HepG2 (cell line): ENCODE measurements at regions not wholly inside any gene's neighbourhood (a gene's known extent, or its start where the extent isn't known, plus 50 kb on each side); places are given as distances from the start of the nearest gene placed in this dataset.
A peak's percentile ranks its signal among the peaks of the same experiment; 100 is the strongest.

ENCODE experiments used
- ATAC-seq: fragments of 200-7000 bp; cut with Tn5 transposase; 3 replicates; pipeline ENCODE4 v1.9.1; 2020; ENCODE audit warnings: mild to moderate bottlenecking, moderate library complexity
- BruUV-seq: library from RNA; stranded (reverse); fragments of 400-500 nt; replicated peaks from 2 replicates; lab custom pipeline; 2021; lab: Mats Ljungman, UMichigan
- CTCF ChIA-PET: fragments of 300-600 bp; formaldehyde crosslinking; extraction: SDS; loops from one replicate; lab custom pipeline; 2021; ENCODE audit warnings: low total read pairs, inconsistent platforms, low intra/inter-chr PET ratio; lab: Yijun Ruan, JAX
- POLR2A ChIA-PET: fragments of 350-600 bp; sonication (Branson Sonifier 250); formaldehyde crosslinking; loops from one replicate; lab custom pipeline; 2020; ENCODE audit warnings: antibody characterized with exemption, inconsistent platforms; lab: Yijun Ruan, JAX
- DNase-seq: peaks from one replicate; pipeline ENCODE4 v3.0.0-alpha.2; 2015; ENCODE audit warnings: low spot score
- FAIRE-seq: peaks from 3 replicates; lab custom pipeline; 2011; peaks lifted over from hg19 to GRCh38; lab: Jason Lieb, UNC
- H2AFZ ChIP-seq: one replicate; pipeline ENCODE4 v1.6.1; 2011; ENCODE audit warnings: low read length, inconsistent platforms
- H3K27ac ChIP-seq: fragments of 300-600 bp; 3 replicates; pipeline ENCODE4 v1.8.0; 2011; ENCODE audit warnings: mixed run types, mild to moderate bottlenecking, mixed read lengths, low read length, inconsistent platforms; ENCODE audit not compliant: insufficient read depth; ENCODE audit errors: extremely low read length
- H3K27me3 ChIP-seq, 2 experiments: fragments of 200-600 bp in 1 of 2; 2 replicates in 1 of 2; 3 replicates in 1 of 2; pipeline versions ENCODE4 v1.6.0 to v1.8.0; 2011; ENCODE audit warnings: low read length in 2 of 2, mild to moderate bottlenecking in 2 of 2, moderate library complexity in 2 of 2, inconsistent platforms in 1 of 2; ENCODE audit not compliant: insufficient read depth in 2 of 2, control insufficient read depth in 1 of 2
- H3K36me3 ChIP-seq, 2 experiments: fragments of 200-600 bp in 1 of 2; replicated peaks in 1 of 2; 2 replicates in 1 of 2; 3 replicates in 1 of 2; pipeline versions ENCODE4 v1.5.1 to v1.8.0; 2011; ENCODE audit warnings: low read length in 2 of 2, inconsistent platforms in 1 of 2; ENCODE audit not compliant: insufficient read depth in 2 of 2, control insufficient read depth in 1 of 2
- H3K4me1 ChIP-seq: 2 replicates; pipeline ENCODE4 v1.5.1; 2012; ENCODE audit warnings: low read length, inconsistent platforms; ENCODE audit not compliant: insufficient read depth
- H3K4me2 ChIP-seq: 2 replicates; pipeline ENCODE4 v1.6.0; 2011; ENCODE audit warnings: low read depth, low read length, inconsistent platforms
- H3K4me3 ChIP-seq, 3 experiments: fragments of 200-600 bp in 1 of 3; sonication (generic), shearing (Covaris generic) in 1 of 3; replicated peaks in 1 of 3; 2 replicates each; pipeline ENCODE4 v1.5.1; 2011 to 2016; ENCODE audit warnings: low read length in 3 of 3, inconsistent platforms in 2 of 3, low read depth in 2 of 3, mild to moderate bottlenecking in 2 of 3, control low read depth in 1 of 3, mixed read lengths in 1 of 3; ENCODE audit not compliant: insufficient read depth in 1 of 3
- H3K79me2 ChIP-seq: one replicate; pipeline ENCODE4 v1.6.1; 2011; ENCODE audit warnings: low read length, inconsistent platforms; ENCODE audit not compliant: insufficient read depth
- H3K9ac ChIP-seq: 2 replicates; pipeline ENCODE4 v1.6.0; 2011; ENCODE audit warnings: mild to moderate bottlenecking, low read depth, low read length, inconsistent platforms; ENCODE audit not compliant: insufficient read depth
- H3K9me3 ChIP-seq: 2 replicates; pipeline ENCODE4 v1.5.1; 2012; ENCODE audit warnings: mild to moderate bottlenecking, low read length
- H4K20me1 ChIP-seq: 2 replicates; pipeline ENCODE4 v1.6.0; 2011; ENCODE audit warnings: inconsistent platforms, mild to moderate bottlenecking, low read length, moderate library complexity; ENCODE audit not compliant: insufficient read depth
- CTCF ChIP-seq: sonication (generic); formaldehyde crosslinking; IDR thresholded peaks from 2 replicates; pipeline ENCODE4 v1.5.0; 2020; ENCODE audit warnings: mild to moderate bottlenecking, missing genetic modification reagents, moderate library complexity
- ELF1 ChIP-seq: sonication (generic); formaldehyde crosslinking; IDR thresholded peaks from 2 replicates; pipeline ENCODE4 v1.4.0; 2020; ENCODE audit warnings: missing genetic modification reagents
- HNRNPUL1 ChIP-seq: fragments of 200-400 bp; formaldehyde crosslinking; IDR thresholded peaks from 2 replicates; pipeline ENCODE4 v1.6.1; 2017; ENCODE audit warnings: low read depth, mild to moderate bottlenecking, low read length, moderate library complexity
- KMT2B ChIP-seq: IDR thresholded peaks from 2 replicates; pipeline ENCODE4 v1.6.1; 2016; ENCODE audit warnings: missing genetic modification reagents, missing compliant biosample characterization
- MED13 ChIP-seq: sonication (generic); formaldehyde crosslinking; IDR thresholded peaks from 2 replicates; pipeline ENCODE4 v1.5.0; 2020; ENCODE audit warnings: missing genetic modification reagents
- NFE2L1 ChIP-seq: sonication (generic); formaldehyde crosslinking; IDR thresholded peaks from 2 replicates; pipeline ENCODE4 v1.4.0; 2020; ENCODE audit warnings: missing genetic modification reagents, mild to moderate bottlenecking, borderline replicate concordance
- RAD21 ChIP-seq: fragments of 450-650 bp; formaldehyde crosslinking; IDR thresholded peaks from 2 replicates; pipeline ENCODE4 v1.5.0; 2020; ENCODE audit warnings: mild to moderate bottlenecking
- RARG ChIP-seq: sonication (generic); formaldehyde crosslinking; IDR thresholded peaks from 2 replicates; pipeline ENCODE4 v1.4.0; 2020; ENCODE audit warnings: low read depth, mild to moderate bottlenecking, missing genetic modification reagents
- SMC3 ChIP-seq: IDR thresholded peaks from 2 replicates; pipeline ENCODE4 v1.6.1; 2011; ENCODE audit warnings: low read length, improper control_type of control experiment
- STAG1 ChIP-seq: sonication (generic); formaldehyde crosslinking; IDR thresholded peaks from 2 replicates; pipeline ENCODE4 v1.4.0; 2020; ENCODE audit warnings: missing genetic modification reagents
- TIGD3 ChIP-seq: sonication (generic); formaldehyde crosslinking; IDR thresholded peaks from 2 replicates; pipeline ENCODE4 v1.5.1; 2020; ENCODE audit warnings: mild to moderate bottlenecking, missing genetic modification reagents, borderline replicate concordance
- ZBTB4 ChIP-seq: sonication (generic); formaldehyde crosslinking; IDR thresholded peaks from 2 replicates; pipeline ENCODE4 v1.4.0; 2020; ENCODE audit warnings: missing genetic modification reagents, mild to moderate bottlenecking, borderline replicate concordance
- ZNF547 ChIP-seq: sonication (generic); formaldehyde crosslinking; IDR thresholded peaks from 2 replicates; pipeline ENCODE4 v1.5.1; 2020; ENCODE audit warnings: mild to moderate bottlenecking, missing genetic modification reagents
- ZNF564 ChIP-seq: sonication (generic); formaldehyde crosslinking; IDR thresholded peaks from 2 replicates; pipeline ENCODE4 v1.8.1; 2023; ENCODE audit warnings: mild to moderate bottlenecking, missing genetic modification reagents
- ZNF577 ChIP-seq: sonication (generic); formaldehyde crosslinking; IDR thresholded peaks from 2 replicates; pipeline ENCODE4 v1.4.0; 2020; ENCODE audit warnings: mild to moderate bottlenecking, low read depth, missing genetic modification reagents, borderline replicate concordance
- ZNF83 ChIP-seq: sonication (generic); formaldehyde crosslinking; IDR thresholded peaks from 2 replicates; pipeline ENCODE4 v1.4.0; 2020; ENCODE audit warnings: missing genetic modification reagents, mild to moderate bottlenecking, borderline replicate concordance
- ZSCAN22 ChIP-seq: sonication (generic); formaldehyde crosslinking; IDR thresholded peaks from 2 replicates; pipeline ENCODE4 v1.4.0; 2020; ENCODE audit warnings: mild to moderate bottlenecking, missing genetic modification reagents
- ZSCAN31 ChIP-seq: sonication (generic); formaldehyde crosslinking; IDR thresholded peaks from 2 replicates; pipeline ENCODE4 v1.5.0; 2020; ENCODE audit warnings: low read depth, mild to moderate bottlenecking, missing genetic modification reagents
- WGBS: methylation state at CpG from one replicate; pipeline ENCODE4 v1.1.6; 2017; ENCODE audit warnings: low lambda C conversion rate; 5-methylcytosine and 5-hydroxymethylcytosine counted together
- in situ Hi-C: cut with HindIII; loops from 2 replicates; pipeline ENCODE4 v1.10.0; 2017; ENCODE audit warnings: low pct_unique_long_range_greater_than_20kb; ENCODE audit not compliant: extremely low pct_ligation_motif_present
- intact Hi-C: fragments of 100-400 bp; cut with micrococcal nuclease; formaldehyde crosslinking; loops from one replicate; pipeline ENCODE4 v1.10.0; 2022; ENCODE audit not compliant: unreplicated experiment

- CTCF ChIA-PET, result no interaction called here
- peak; percentile 18 for DNase-seq
- TF ChIP-seq NFE2L1, result no peak
- peak; percentile 49 for TF ChIP-seq STAG1 (CRISPR knock-in tag)
- TF ChIP-seq CTCF (CRISPR knock-in tag), result peak; percentile 56
- no peak for TF ChIP-seq ZNF547 (CRISPR knock-in tag)
- no peak for TF ChIP-seq ZBTB4
- TF ChIP-seq HNRNPUL1, result no peak
- TF ChIP-seq ZSCAN31 (CRISPR knock-in tag), result no peak
- no peak for TF ChIP-seq ELF1 (CRISPR knock-in tag)
- peak; percentile 26; the same call in 1 of the 2 replicates for TF ChIP-seq SMC3
- no peak for TF ChIP-seq ZNF564
- TF ChIP-seq RARG (CRISPR knock-in tag), result no peak
- no peak for TF ChIP-seq ZNF83 (CRISPR knock-in tag)
- no peak for TF ChIP-seq ZNF577
- TF ChIP-seq MED13 (CRISPR knock-in tag), result no peak
- TF ChIP-seq ZSCAN22 (CRISPR knock-in tag), result no peak
- TF ChIP-seq RAD21, result 0 out of 2 replicates have a peak, but pooled peaks have one; percentile 28
- no peak for TF ChIP-seq KMT2B (CRISPR knock-in tag)
- TF ChIP-seq TIGD3, result no peak
Measured at GRCh38 chr9:1869843-1870242, 145.3 kb upstream of the SMARCA2 start.

More at GRCh38 chr9:1869843-1870242, 145.3 kb upstream of the SMARCA2 start:
- POLR2A ChIA-PET, result no interaction called here
- in situ Hi-C loops (no loop called here), intact Hi-C loops (loop anchor here (1.0 to 5.0 kb wide), 3 partner anchors 217 to 769 kb away; no protein-coding TSS in a partner anchor)
- Histone ChIP-seq H4K20me1 (no peaks in the 10 kb centered on the region), H3K79me2 (no peaks in the 10 kb centered on the region), H3K4me3 (no peak overlapping the region), H2AFZ (no peak overlapping the region), H3K36me3 (no peaks in the 10 kb centered on the region), H3K9ac (no peak overlapping the region), H3K27me3 (peaks cover 0 to 2% of the 10 kb centered on the region in 2 experiments; a peak in 1 of 5 replicates), H3K4me2 (no peak overlapping the region), H3K4me1 (no peaks in the 10 kb centered on the region), H3K27ac (no peak overlapping the region), H3K9me3 (no peaks in the 10 kb centered on the region)
- ATAC-seq, result peak; percentile 89
- 1% methylated on average over 6 of the region's 6 CpGs for WGBS
- BruUV-seq, result no TSS peak
- peak; percentile 80 for FAIRE-seq
